Lower leg skin (tissue), 4 donors: ENCODE measurements at regions not wholly inside any gene's neighbourhood (a gene's known extent, or its start where the extent isn't known, plus 50 kb on each side); places are given as distances from the start of the nearest gene placed in this dataset.

ENCODE experiments used
- DNase-seq, 2 donors: peaks; one replicate each; pipeline ENCODE4 v3.0.0-alpha.2; 2019; ENCODE audit warnings: low spot score in 2 of 2
- H3K4me3 ChIP-seq: fragments of 200-600 bp; sonication (generic); 2 replicates; pipeline ENCODE4 v1.5.1; 2017; ENCODE audit warnings: mild to moderate bottlenecking, low read depth; ENCODE audit not compliant: poor library complexity, severe bottlenecking
- POLR2A ChIP-seq, 2 donors: fragments of 450-650 bp; IDR thresholded peaks; one replicate each; pipeline ENCODE4 v1.6.1; 2016 to 2017; ENCODE audit warnings: antibody characterized with exemption in 2 of 2, mild to moderate bottlenecking in 1 of 2, moderate library complexity in 1 of 2
- WGBS, 2 donors: methylation state at CpG; one replicate each; pipeline ENCODE4 v1.1.5; 2018; 5-methylcytosine and 5-hydroxymethylcytosine counted together
- intact Hi-C: fragments of 100-400 bp; cut with DNase I; formaldehyde crosslinking; loops from one replicate; pipeline ENCODE4 v1.15.0; 2023; ENCODE audit warnings: low total_unique reads
- TF ChIP-seq, protein P1 (sequence below), 3 donors: fragments of 450-650 bp; IDR thresholded peaks; one replicate each; pipeline ENCODE4 v1.5.1; 2016; ENCODE audit warnings: antibody characterized with exemption in 3 of 3, mild to moderate bottlenecking in 3 of 3, moderate library complexity in 2 of 3

DNA sequence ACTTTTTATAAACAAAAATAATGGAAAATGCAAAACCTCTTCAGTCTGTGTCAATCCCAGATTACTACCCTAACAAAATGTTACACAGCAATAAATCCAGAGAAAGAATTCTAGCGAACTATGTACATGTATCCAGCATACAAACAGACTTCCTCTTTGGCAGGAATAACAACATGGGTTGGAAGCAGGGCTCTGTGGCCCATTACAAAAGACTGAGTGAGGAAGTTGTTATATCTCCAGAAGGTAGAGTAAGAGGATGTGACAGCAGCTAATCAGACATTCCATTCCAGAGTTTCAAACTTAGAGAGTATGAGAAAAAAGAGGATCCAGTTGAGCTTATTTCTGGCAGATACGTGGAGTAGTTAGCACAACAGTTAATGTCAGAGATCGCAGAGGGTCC lies 294.0 kb upstream of the PLSCR5 start:
- WGBS, 2 donors = 69 to 75% methylated on average over 3 of the region's 3 CpGs
- TF ChIP-seq POLR2A (IDR thresholded peaks at IDR 0.05) = no peak
- TF ChIP-seq, protein P1, sequence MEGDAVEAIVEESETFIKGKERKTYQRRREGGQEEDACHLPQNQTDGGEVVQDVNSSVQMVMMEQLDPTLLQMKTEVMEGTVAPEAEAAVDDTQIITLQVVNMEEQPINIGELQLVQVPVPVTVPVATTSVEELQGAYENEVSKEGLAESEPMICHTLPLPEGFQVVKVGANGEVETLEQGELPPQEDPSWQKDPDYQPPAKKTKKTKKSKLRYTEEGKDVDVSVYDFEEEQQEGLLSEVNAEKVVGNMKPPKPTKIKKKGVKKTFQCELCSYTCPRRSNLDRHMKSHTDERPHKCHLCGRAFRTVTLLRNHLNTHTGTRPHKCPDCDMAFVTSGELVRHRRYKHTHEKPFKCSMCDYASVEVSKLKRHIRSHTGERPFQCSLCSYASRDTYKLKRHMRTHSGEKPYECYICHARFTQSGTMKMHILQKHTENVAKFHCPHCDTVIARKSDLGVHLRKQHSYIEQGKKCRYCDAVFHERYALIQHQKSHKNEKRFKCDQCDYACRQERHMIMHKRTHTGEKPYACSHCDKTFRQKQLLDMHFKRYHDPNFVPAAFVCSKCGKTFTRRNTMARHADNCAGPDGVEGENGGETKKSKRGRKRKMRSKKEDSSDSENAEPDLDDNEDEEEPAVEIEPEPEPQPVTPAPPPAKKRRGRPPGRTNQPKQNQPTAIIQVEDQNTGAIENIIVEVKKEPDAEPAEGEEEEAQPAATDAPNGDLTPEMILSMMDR (IDR thresholded peaks at IDR 0.05) = no peak

DNA sequence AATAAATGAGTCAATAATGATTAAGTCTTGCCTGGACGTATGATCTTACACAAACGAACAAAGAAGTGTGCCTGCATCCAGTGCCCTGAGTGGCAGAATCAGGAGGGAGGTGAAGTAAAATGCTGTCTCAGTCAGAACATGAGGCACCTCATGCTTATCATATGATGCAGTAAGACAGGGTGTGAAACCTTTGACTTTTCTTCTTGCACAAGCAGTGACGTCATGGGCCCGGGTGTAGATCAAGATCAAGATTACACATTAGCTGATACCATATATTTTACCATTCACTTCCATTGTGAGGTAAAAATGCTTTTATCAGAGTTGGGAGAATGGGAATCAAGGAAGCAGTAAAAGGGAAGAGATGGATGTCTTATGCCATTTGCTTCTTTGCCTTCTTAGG lies 291.6 kb upstream of the PLSCR5 start:
- TF ChIP-seq, protein P1 (IDR thresholded peaks at IDR 0.05) = no peak
- no peak for TF ChIP-seq POLR2A (IDR thresholded peaks at IDR 0.05)
- 80 to 83% methylated on average over 4 of the region's 4 CpGs for WGBS, 2 donors
- intact Hi-C loops = no loop called here

More for the DNA sequence above, 294.0 kb upstream of the PLSCR5 start:
- H3K4me3 ChIP-seq = no peak overlapping the region
- intact Hi-C loops = no loop called here
- no peak for DNase-seq

DNA sequence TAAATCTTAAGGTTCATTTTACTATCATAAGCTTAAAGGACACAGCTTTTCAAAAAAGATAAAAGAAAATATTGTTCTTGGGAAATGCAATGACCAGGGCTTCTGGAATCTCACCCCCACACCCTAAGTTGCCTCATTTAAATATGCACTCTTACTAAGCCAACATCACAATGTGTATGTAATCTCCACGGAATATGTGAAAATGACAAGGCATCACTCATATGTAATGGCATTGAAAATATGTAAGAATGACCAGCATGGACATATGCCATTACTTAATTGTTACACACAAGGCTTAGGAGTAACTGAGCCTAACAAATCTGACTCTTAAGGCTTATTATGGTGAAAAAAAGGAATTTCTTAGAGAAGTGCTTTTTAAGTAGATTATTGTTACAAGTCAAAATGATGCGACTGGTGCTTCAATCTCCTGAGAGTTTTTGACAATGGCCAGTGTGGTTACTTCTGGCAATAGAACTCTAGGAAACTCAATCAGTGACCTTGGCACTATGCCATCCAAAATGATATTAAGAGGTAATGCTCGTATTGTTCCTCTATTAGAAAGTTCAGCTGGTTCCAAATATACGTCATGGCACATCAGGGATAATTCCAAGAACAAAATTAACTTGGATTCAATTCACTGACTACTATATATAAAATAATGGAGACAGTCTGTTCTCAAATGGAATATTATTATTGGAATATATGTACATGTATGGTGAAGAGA lies 290.0 kb upstream of the PLSCR5 start:
- no peak for DNase-seq
- 59 to 62% methylated on average over 4 of the region's 4 CpGs for WGBS, 2 donors
- TF ChIP-seq, protein P1 (IDR thresholded peaks at IDR 0.05) = no peak
- no peak for TF ChIP-seq POLR2A (IDR thresholded peaks at IDR 0.05)
- H3K4me3 ChIP-seq = no peak overlapping the region
- intact Hi-C loops = no loop called here

More for the DNA sequence above, 291.6 kb upstream of the PLSCR5 start:
- DNase-seq = no peak
- H3K4me3 ChIP-seq = no peak overlapping the region

DNA sequence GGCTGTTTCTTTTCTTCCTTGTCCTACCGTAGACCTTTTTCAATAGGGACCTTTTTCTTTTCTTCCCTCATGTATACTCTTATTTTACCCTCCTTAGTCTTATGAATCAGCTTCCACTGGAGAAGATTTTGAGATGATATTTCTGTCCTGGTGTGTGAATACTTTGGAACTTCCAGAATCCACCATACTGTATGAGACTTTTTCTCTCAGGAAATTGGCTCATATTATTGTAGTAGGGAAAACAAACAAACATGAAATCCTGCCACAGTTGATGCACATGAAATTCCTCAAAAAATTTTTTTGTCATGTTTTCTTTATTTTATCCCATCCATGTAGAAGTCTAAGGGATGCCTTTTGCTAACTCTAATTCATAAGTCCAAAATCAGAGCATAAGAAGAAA lies 289.3 kb upstream of the PLSCR5 start:
- TF ChIP-seq, protein P1 (IDR thresholded peaks at IDR 0.05) = no peak
- no peak for TF ChIP-seq POLR2A (IDR thresholded peaks at IDR 0.05)
- no peak for DNase-seq
- no peak overlapping the region for H3K4me3 ChIP-seq
- WGBS, 2 donors = 53 to 61% methylated on average over 1 of the region's 1 CpG
- intact Hi-C loops = no loop called here

DNA sequence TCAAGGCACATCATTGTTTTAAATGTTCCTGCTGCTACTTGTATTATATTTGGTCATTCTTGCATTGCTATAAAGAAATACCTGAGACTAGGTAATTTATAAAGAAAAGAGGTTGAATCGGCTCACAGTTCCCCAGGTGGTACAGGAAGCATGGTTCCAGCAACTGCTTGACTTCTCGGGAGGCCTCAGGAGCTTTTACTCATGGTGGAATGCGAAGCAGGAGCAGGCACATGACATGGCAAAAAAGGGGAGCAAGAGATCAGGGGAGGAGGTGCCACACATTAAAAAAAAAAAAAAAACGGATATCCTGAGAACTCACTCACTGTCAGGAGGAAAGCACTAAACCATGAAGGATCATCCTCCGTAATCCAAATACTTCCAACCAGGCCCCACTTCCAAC lies 286.9 kb upstream of the PLSCR5 start:
- no peak overlapping the region for H3K4me3 ChIP-seq
- WGBS, 2 donors = 75 to 76% methylated on average over 5 of the region's 5 CpGs
- no peak for DNase-seq
- intact Hi-C loops = no loop called here
- TF ChIP-seq, protein P1 (IDR thresholded peaks at IDR 0.05) = no peak

DNA sequence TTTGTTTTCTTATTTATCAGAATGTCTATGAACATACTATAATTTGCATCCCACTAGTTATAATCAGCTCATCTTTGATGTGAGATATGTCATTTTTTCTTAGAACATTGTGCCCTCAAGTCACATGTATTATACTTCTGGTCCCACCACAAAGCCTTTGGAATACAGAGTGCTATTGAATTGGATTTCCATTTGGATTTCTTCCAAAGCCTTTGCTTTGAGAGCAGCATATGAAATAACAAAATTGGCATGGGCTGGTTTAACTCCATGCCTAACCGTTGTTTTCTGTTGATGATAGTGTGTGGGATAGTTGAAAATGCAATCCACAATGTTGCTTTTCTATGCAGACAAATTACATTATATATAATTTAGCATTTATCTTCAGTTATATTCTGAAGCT lies 284.5 kb upstream of the PLSCR5 start:
- no peak for DNase-seq
- TF ChIP-seq, protein P1 (IDR thresholded peaks at IDR 0.05) = no peak
- TF ChIP-seq POLR2A (IDR thresholded peaks at IDR 0.05) = no peak
- no peak overlapping the region for H3K4me3 ChIP-seq
- intact Hi-C loops = no loop called here
- WGBS, 2 donors = 32 to 48% methylated on average over 1 of the region's 1 CpG
